ENCODE measurements at regions not wholly inside any gene's neighbourhood (a gene's known extent, or its start where the extent isn't known, plus 50 kb on each side); places are given as distances from the start of the nearest gene placed in this dataset.

DNA sequence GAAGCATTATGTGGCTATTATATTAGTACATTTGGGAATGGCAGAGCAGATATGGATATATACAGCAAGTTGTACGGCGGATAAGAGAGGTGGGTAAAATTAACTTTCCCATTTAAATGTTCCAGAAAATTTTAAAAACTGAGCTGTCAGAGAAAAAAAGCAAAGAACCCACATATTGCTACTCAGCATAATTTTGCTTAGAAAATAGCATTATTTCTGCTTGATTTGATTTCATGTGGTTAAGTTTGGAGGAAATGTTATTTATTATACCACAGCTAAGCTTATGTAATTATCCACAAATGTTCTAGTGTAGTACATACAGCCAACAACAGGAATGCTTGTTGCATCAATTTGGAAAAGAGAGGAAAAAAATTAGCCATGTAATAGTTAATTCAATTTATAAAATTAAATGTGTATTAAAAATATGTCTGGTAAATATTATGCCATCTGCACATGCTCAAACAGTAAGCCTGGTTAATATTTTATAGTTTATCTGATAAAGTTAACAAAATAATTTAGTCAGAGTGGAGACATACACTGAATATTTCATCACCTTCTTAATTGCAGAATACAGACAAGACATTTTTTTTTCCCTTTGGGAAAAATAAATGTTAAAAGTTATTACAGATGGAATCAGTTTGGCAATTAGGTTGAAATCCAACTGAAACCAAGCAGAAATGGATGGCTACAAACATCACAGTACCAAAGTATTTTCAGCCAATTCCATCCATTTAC is 172.1 kb upstream of the ID4 start:
- no peak for DNase-seq
- Histone ChIP-seq H3F3A (replicated peaks; ENCODE audit: insufficient read depth) (peaks cover 14% of the 10 kb centered on the region), H3K9me3 (no peaks in the 10 kb centered on the region), H3K79me2 (ENCODE audit: insufficient read depth) (no peaks in the 10 kb centered on the region), H3K36me3 (replicated peaks in 1 of 2; ENCODE audit: control insufficient read depth in 1 of 2, insufficient read depth in 2 of 2, low read length in 1 of 2) (no peaks in the 10 kb centered on the region), H3K9me2 (no peaks in the 10 kb centered on the region), H3K27ac (ENCODE audit: low read depth in 2 of 2, low read length in 1 of 2) (no peak overlapping the region), H3K27me3 (ENCODE audit: insufficient read depth) (no peaks in the 10 kb centered on the region), H3K4me3 (ENCODE audit: low read depth in 2 of 2, low read length in 1 of 2) (no peak overlapping the region), H3K4me2 (no peak overlapping the region), H4K20me1 (ENCODE audit: insufficient read depth) (no peaks in the 10 kb centered on the region), H3K4me1 (ENCODE audit: control insufficient read depth in 1 of 2, insufficient read depth in 2 of 2, low read depth in 1 of 2, low read length in 1 of 2) (peaks cover 0 to 7% of the 10 kb centered on the region in 2 experiments; a peak in 3 of 4 replicates), H2AFZ (ENCODE audit: low read depth) (no peak overlapping the region), H3K9ac (no peak overlapping the region)
- CTCF ChIA-PET = no interaction called here
- POLR2A ChIA-PET = no interaction called here
- 81% methylated on average over 2 of the region's 2 CpGs for WGBS (ENCODE audit: low lambda C conversion rate)
- TF ChIP-seq, protein P1, sequence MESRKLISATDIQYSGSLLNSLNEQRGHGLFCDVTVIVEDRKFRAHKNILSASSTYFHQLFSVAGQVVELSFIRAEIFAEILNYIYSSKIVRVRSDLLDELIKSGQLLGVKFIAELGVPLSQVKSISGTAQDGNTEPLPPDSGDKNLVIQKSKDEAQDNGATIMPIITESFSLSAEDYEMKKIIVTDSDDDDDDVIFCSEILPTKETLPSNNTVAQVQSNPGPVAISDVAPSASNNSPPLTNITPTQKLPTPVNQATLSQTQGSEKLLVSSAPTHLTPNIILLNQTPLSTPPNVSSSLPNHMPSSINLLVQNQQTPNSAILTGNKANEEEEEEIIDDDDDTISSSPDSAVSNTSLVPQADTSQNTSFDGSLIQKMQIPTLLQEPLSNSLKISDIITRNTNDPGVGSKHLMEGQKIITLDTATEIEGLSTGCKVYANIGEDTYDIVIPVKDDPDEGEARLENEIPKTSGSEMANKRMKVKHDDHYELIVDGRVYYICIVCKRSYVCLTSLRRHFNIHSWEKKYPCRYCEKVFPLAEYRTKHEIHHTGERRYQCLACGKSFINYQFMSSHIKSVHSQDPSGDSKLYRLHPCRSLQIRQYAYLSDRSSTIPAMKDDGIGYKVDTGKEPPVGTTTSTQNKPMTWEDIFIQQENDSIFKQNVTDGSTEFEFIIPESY (IDR thresholded peaks at IDR 0.05; ENCODE audit: borderline replicate concordance, low read depth) = no peak
- TF ChIP-seq SIN3A (IDR thresholded peaks at IDR 0.05; ENCODE audit: borderline replicate concordance, low read depth, low read length) (no peak), EP300 (IDR thresholded peaks at IDR 0.05; ENCODE audit: borderline replicate concordance in 1 of 2, low read depth in 1 of 2, low read length in 1 of 2) (no peak), TCF12 (IDR thresholded peaks at IDR 0.05) (no peak), TEAD4 (IDR thresholded peaks at IDR 0.05; ENCODE audit: borderline replicate concordance, insufficient read depth) (no peak), FOSL2 (IDR thresholded peaks at IDR 0.05; ENCODE audit: borderline replicate concordance, low read depth) (no peak), JUND (IDR thresholded peaks at IDR 0.05) (no peak), NFIC (IDR thresholded peaks at IDR 0.05; ENCODE audit: borderline replicate concordance) (no peak), MEF2A (IDR thresholded peaks at IDR 0.05; ENCODE audit: borderline replicate concordance, low read depth) (no peak), FOXM1 (IDR thresholded peaks at IDR 0.05; ENCODE audit: low read depth) (no peak)
- TF ChIP-seq, protein P2, sequence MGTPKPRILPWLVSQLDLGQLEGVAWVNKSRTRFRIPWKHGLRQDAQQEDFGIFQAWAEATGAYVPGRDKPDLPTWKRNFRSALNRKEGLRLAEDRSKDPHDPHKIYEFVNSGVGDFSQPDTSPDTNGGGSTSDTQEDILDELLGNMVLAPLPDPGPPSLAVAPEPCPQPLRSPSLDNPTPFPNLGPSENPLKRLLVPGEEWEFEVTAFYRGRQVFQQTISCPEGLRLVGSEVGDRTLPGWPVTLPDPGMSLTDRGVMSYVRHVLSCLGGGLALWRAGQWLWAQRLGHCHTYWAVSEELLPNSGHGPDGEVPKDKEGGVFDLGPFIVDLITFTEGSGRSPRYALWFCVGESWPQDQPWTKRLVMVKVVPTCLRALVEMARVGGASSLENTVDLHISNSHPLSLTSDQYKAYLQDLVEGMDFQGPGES (IDR thresholded peaks at IDR 0.05; ENCODE audit: low read depth, low read length) = no peak
- TF ChIP-seq, protein P3, sequence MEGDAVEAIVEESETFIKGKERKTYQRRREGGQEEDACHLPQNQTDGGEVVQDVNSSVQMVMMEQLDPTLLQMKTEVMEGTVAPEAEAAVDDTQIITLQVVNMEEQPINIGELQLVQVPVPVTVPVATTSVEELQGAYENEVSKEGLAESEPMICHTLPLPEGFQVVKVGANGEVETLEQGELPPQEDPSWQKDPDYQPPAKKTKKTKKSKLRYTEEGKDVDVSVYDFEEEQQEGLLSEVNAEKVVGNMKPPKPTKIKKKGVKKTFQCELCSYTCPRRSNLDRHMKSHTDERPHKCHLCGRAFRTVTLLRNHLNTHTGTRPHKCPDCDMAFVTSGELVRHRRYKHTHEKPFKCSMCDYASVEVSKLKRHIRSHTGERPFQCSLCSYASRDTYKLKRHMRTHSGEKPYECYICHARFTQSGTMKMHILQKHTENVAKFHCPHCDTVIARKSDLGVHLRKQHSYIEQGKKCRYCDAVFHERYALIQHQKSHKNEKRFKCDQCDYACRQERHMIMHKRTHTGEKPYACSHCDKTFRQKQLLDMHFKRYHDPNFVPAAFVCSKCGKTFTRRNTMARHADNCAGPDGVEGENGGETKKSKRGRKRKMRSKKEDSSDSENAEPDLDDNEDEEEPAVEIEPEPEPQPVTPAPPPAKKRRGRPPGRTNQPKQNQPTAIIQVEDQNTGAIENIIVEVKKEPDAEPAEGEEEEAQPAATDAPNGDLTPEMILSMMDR (IDR thresholded peaks at IDR 0.05) = no peak
- TF ChIP-seq, protein P4, sequence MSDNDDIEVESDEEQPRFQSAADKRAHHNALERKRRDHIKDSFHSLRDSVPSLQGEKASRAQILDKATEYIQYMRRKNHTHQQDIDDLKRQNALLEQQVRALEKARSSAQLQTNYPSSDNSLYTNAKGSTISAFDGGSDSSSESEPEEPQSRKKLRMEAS (IDR thresholded peaks at IDR 0.05; ENCODE audit: low read depth) = no peak
